ENCODE measurements at regions not wholly inside any gene's neighbourhood (a gene's known extent, or its start where the extent isn't known, plus 50 kb on each side); places are given as distances from the start of the nearest gene placed in this dataset.

DNA sequence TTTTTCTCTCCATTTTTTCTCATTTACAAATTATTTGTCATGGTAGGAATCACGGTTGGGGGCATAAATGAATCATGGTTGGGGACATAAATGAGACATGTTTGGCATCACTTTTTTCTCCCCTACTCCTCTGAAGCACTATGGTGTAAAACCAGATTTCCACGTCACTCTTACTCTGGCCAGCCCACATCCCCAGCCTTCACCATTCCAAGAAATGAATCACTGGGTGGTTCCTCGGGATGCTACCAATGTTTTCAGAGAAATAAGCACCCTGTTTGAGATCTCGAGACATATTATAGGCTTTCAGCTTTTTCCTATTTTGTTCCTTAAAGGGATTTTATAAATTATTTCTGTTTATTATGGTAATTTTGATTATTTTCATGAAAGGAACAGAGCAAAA is 155.0 kb upstream of the SLC8A1 start:
- Histone ChIP-seq H3K79me1 (ENCODE audit: low read depth, low read length) (peaks cover 2% of the 10 kb centered on the region), H2AK5ac (ENCODE audit: low read depth, low read length) (no peak overlapping the region), H3K18ac (ENCODE audit: low read length) (no peak overlapping the region), H4K91ac (ENCODE audit: low read depth, low read length, poor library complexity) (no peak overlapping the region), H3K9me3 (replicated peaks in 1 of 2; ENCODE audit: control insufficient read depth in 2 of 2, insufficient read depth in 1 of 2, low read depth in 1 of 2, low read length in 2 of 2) (no peaks in the 10 kb centered on the region), H3K4me3 (ENCODE audit: low read length in 2 of 2) (no peak overlapping the region), H2BK12ac (ENCODE audit: low read length) (no peak overlapping the region), H3K23ac (ENCODE audit: low read depth, low read length, poor library complexity) (no peak overlapping the region), H3K36me3 (replicated peaks in 1 of 2; ENCODE audit: control insufficient read depth in 2 of 2, insufficient read depth in 2 of 2, low read length in 2 of 2) (no peaks in the 10 kb centered on the region), H2BK15ac (ENCODE audit: low read length) (no peak overlapping the region), H3K14ac (ENCODE audit: low read length) (no peak overlapping the region), H2BK5ac (ENCODE audit: low read length) (no peak overlapping the region), H3K4me1 (ENCODE audit: control insufficient read depth in 2 of 2, insufficient read depth in 1 of 2, low read depth in 1 of 2, low read length in 2 of 2) (no peaks in the 10 kb centered on the region), H3K4me2 (ENCODE audit: insufficient read depth, low read length, poor library complexity, severe bottlenecking) (no peak overlapping the region), H2BK120ac (ENCODE audit: low read depth, low read length) (no peak overlapping the region), H3K4ac (ENCODE audit: low read length) (no peak overlapping the region), H3K27ac (replicated peaks; ENCODE audit: low read length) (no peak overlapping the region), H3K9ac (ENCODE audit: low read depth, low read length, poor library complexity) (no peak overlapping the region), H2AFZ (ENCODE audit: low read length) (no peak overlapping the region), H4K8ac (ENCODE audit: low read depth, low read length) (no peak overlapping the region), H3K27me3 (ENCODE audit: control insufficient read depth in 3 of 3, insufficient read depth in 3 of 3, low read depth in 1 of 3, low read length in 3 of 3) (no peaks in the 10 kb centered on the region)
- no peak for DNase-seq (ENCODE audit: low spot score)
- WGBS, 2 donors (ENCODE audit: extremely low coverage in 2 of 2, insufficient read length in 2 of 2, insufficient replicate concordance in 1 of 2) = no CpG with 5 or more reads among the region's 4 CpGs

DNA sequence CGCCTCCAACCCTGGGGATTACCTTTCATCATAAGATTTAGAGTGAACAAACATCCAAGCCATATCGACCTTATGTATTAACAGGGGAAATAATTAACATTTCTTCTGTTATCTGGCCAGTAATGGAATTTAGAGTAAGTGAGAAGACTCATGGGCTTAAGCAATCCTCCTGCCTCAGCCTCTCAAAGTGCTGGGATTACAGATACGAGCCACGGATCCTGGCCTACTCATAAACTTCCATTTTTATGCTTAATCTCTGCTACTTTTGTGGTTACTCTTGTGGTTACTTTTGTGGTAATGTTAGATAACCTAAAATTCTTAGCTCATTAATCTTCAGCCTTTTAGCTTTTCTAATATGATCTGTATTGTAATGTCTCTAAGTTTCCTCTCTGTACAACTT is 159.3 kb upstream of the SLC8A1 start:
- H2BK120ac ChIP-seq (ENCODE audit: low read depth, low read length) = no peak overlapping the region
- H3K14ac ChIP-seq (ENCODE audit: low read length) = no peak overlapping the region
- H3K9ac ChIP-seq (ENCODE audit: low read depth, low read length, poor library complexity) = no peak overlapping the region
- H4K91ac ChIP-seq (ENCODE audit: low read depth, low read length, poor library complexity) = no peak overlapping the region
- H3K27ac ChIP-seq (replicated peaks; ENCODE audit: low read length) = no peak overlapping the region
- H2BK15ac ChIP-seq (ENCODE audit: low read length) = no peak overlapping the region
- H2BK5ac ChIP-seq (ENCODE audit: low read length) = no peak overlapping the region
- no CpG with 5 or more reads among the region's 4 CpGs for WGBS, 2 donors (ENCODE audit: extremely low coverage in 2 of 2, insufficient read length in 2 of 2, insufficient replicate concordance in 1 of 2)
- DNase-seq (ENCODE audit: low spot score) = no peak
- H4K8ac ChIP-seq (ENCODE audit: low read depth, low read length) = no peak overlapping the region
- no peak overlapping the region for H2AK5ac ChIP-seq (ENCODE audit: low read depth, low read length)
- no peaks in the 10 kb centered on the region for H3K36me3 ChIP-seq (replicated peaks in 1 of 2; ENCODE audit: control insufficient read depth in 2 of 2, insufficient read depth in 2 of 2, low read length in 2 of 2)
- peaks cover 0 to 4% of the 10 kb centered on the region in 2 donors for H3K9me3 ChIP-seq (replicated peaks in 1 of 2; ENCODE audit: control insufficient read depth in 2 of 2, insufficient read depth in 1 of 2, low read depth in 1 of 2, low read length in 2 of 2)
- no peak overlapping the region for H3K4me3 ChIP-seq (ENCODE audit: low read length in 2 of 2)
- H3K4me1 ChIP-seq (ENCODE audit: control insufficient read depth in 2 of 2, insufficient read depth in 1 of 2, low read depth in 1 of 2, low read length in 2 of 2) = no peaks in the 10 kb centered on the region
- peaks cover 2% of the 10 kb centered on the region for H3K79me1 ChIP-seq (ENCODE audit: low read depth, low read length)
- H3K4ac ChIP-seq (ENCODE audit: low read length) = no peak overlapping the region
- no peak overlapping the region for H3K23ac ChIP-seq (ENCODE audit: low read depth, low read length, poor library complexity)
- no peak overlapping the region for H3K18ac ChIP-seq (ENCODE audit: low read length)
- no peak overlapping the region for H2BK12ac ChIP-seq (ENCODE audit: low read length)
- no peaks in the 10 kb centered on the region for H3K27me3 ChIP-seq (ENCODE audit: control insufficient read depth in 3 of 3, insufficient read depth in 3 of 3, low read depth in 1 of 3, low read length in 3 of 3)
- H3K4me2 ChIP-seq (ENCODE audit: insufficient read depth, low read length, poor library complexity, severe bottlenecking) = no peak overlapping the region
- peak overlapping the region; percentile 7 for H2AFZ ChIP-seq (ENCODE audit: low read length)

DNA sequence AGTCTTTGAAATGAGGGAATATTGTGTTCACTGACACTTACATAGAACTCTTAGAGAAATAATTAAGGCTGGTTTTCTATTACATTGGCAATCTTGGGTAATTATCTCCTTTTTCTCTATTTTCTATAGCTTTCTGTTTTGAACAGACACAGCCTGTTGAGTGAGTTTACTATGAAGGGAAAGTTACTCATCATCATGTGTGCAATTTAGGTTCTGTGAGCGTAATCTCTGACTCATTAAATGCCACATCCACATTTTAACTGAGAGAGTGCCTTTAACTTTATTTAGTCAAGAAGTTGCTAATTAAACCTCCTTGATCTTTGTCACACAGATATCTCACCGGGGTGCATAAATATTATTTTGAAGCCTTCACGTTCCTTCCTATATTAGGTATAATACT is 174.0 kb upstream of the SLC8A1 start:
- no peak overlapping the region for H3K4me2 ChIP-seq (ENCODE audit: insufficient read depth, low read length, poor library complexity, severe bottlenecking)
- no peak for DNase-seq (ENCODE audit: low spot score)
- H2BK5ac ChIP-seq (ENCODE audit: low read length) = no peak overlapping the region
- no peak overlapping the region for H3K18ac ChIP-seq (ENCODE audit: low read length)
- no peak overlapping the region for H2AFZ ChIP-seq (ENCODE audit: low read length)
- H3K9me3 ChIP-seq (replicated peaks in 1 of 2; ENCODE audit: control insufficient read depth in 2 of 2, insufficient read depth in 1 of 2, low read depth in 1 of 2, low read length in 2 of 2) = no peaks in the 10 kb centered on the region
- no peak overlapping the region for H2BK120ac ChIP-seq (ENCODE audit: low read depth, low read length)
- no peak overlapping the region for H2BK12ac ChIP-seq (ENCODE audit: low read length)
- no peaks in the 10 kb centered on the region for H3K4me1 ChIP-seq (ENCODE audit: control insufficient read depth in 2 of 2, insufficient read depth in 1 of 2, low read depth in 1 of 2, low read length in 2 of 2)
- WGBS, 2 donors (ENCODE audit: extremely low coverage in 2 of 2, insufficient read length in 2 of 2, insufficient replicate concordance in 1 of 2) = no CpG with 5 or more reads among the region's 3 CpGs
- no peak overlapping the region for H3K9ac ChIP-seq (ENCODE audit: low read depth, low read length, poor library complexity)
- no peak overlapping the region for H2BK15ac ChIP-seq (ENCODE audit: low read length)
- H2AK5ac ChIP-seq (ENCODE audit: low read depth, low read length) = no peak overlapping the region
- H3K23ac ChIP-seq (ENCODE audit: low read depth, low read length, poor library complexity) = no peak overlapping the region
- no peak overlapping the region for H3K14ac ChIP-seq (ENCODE audit: low read length)
- no peak overlapping the region for H4K91ac ChIP-seq (ENCODE audit: low read depth, low read length, poor library complexity)
- H4K8ac ChIP-seq (ENCODE audit: low read depth, low read length) = no peak overlapping the region
- no peak overlapping the region for H3K4me3 ChIP-seq (ENCODE audit: low read length in 2 of 2)
- no peaks in the 10 kb centered on the region for H3K79me1 ChIP-seq (ENCODE audit: low read depth, low read length)
- H3K36me3 ChIP-seq (replicated peaks in 1 of 2; ENCODE audit: control insufficient read depth in 2 of 2, insufficient read depth in 2 of 2, low read length in 2 of 2) = no peaks in the 10 kb centered on the region
- no peaks in the 10 kb centered on the region for H3K27me3 ChIP-seq (ENCODE audit: control insufficient read depth in 3 of 3, insufficient read depth in 3 of 3, low read depth in 1 of 3, low read length in 3 of 3)
- no peak overlapping the region for H3K27ac ChIP-seq (replicated peaks; ENCODE audit: low read length)
- H3K4ac ChIP-seq (ENCODE audit: low read length) = no peak overlapping the region

DNA sequence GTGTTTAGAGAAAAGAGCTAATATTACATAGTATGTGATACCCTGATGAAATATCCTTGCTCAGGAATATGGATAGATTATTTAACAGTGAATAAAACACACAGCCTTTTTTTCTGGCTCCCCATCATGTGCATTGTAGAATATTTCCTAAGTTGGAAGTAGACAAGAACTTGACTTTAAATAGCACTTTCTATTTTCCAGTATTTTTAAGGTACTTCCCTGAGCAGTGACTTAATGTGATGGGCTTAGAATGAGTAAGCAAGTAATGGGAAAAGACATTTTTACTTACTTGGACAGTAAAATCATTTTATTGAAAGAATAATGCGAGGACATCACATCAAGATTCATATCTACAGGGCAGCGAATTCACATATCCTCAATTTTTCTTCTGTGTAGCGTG is 176.7 kb upstream of the SLC8A1 start:
- Histone ChIP-seq H3K23ac (ENCODE audit: low read depth, low read length, poor library complexity) (no peak overlapping the region), H3K4me3 (ENCODE audit: low read length in 2 of 2) (no peak overlapping the region), H3K4me2 (ENCODE audit: insufficient read depth, low read length, poor library complexity, severe bottlenecking) (no peak overlapping the region), H3K14ac (ENCODE audit: low read length) (no peak overlapping the region), H4K8ac (ENCODE audit: low read depth, low read length) (no peak overlapping the region), H3K18ac (ENCODE audit: low read length) (no peak overlapping the region), H3K79me1 (ENCODE audit: low read depth, low read length) (no peaks in the 10 kb centered on the region), H4K91ac (ENCODE audit: low read depth, low read length, poor library complexity) (no peak overlapping the region), H2AFZ (ENCODE audit: low read length) (no peak overlapping the region), H2BK5ac (ENCODE audit: low read length) (no peak overlapping the region), H3K9me3 (replicated peaks in 1 of 2; ENCODE audit: control insufficient read depth in 2 of 2, insufficient read depth in 1 of 2, low read depth in 1 of 2, low read length in 2 of 2) (no peaks in the 10 kb centered on the region), H3K36me3 (replicated peaks in 1 of 2; ENCODE audit: control insufficient read depth in 2 of 2, insufficient read depth in 2 of 2, low read length in 2 of 2) (no peaks in the 10 kb centered on the region), H3K4ac (ENCODE audit: low read length) (no peak overlapping the region), H3K4me1 (ENCODE audit: control insufficient read depth in 2 of 2, insufficient read depth in 1 of 2, low read depth in 1 of 2, low read length in 2 of 2) (no peaks in the 10 kb centered on the region), H3K9ac (ENCODE audit: low read depth, low read length, poor library complexity) (no peak overlapping the region), H2AK5ac (ENCODE audit: low read depth, low read length) (no peak overlapping the region), H2BK120ac (ENCODE audit: low read depth, low read length) (no peak overlapping the region), H3K27ac (replicated peaks; ENCODE audit: low read length) (no peak overlapping the region), H3K27me3 (ENCODE audit: control insufficient read depth in 3 of 3, insufficient read depth in 3 of 3, low read depth in 1 of 3, low read length in 3 of 3) (no peaks in the 10 kb centered on the region), H2BK12ac (ENCODE audit: low read length) (no peak overlapping the region), H2BK15ac (ENCODE audit: low read length) (no peak overlapping the region)
- WGBS, 2 donors (ENCODE audit: extremely low coverage in 2 of 2, insufficient read length in 2 of 2, insufficient replicate concordance in 1 of 2) = no CpG with 5 or more reads among the region's 3 CpGs
- DNase-seq (ENCODE audit: low spot score) = no peak
